Kidney (tissue), 13 donors: ENCODE measurements at regions not wholly inside any gene's neighbourhood (a gene's known extent, or its start where the extent isn't known, plus 50 kb on each side); places are given as distances from the start of the nearest gene placed in this dataset.

ENCODE experiments used
- DNase-seq, 5 donors: peaks; one replicate each; pipeline ENCODE4 v3.0.0-alpha.2; 2013 to 2020
- FAIRE-seq: peaks from 2 replicates; lab custom pipeline; 2012; peaks lifted over from hg19 to GRCh38; lab: Jason Lieb, UNC
- H3K27ac ChIP-seq, 2 donors: one replicate each; pipeline ENCODE4 v1.7.0; 2013; ENCODE audit warnings: low read depth in 2 of 2, low read length in 2 of 2, inconsistent platforms in 1 of 2
- H3K27me3 ChIP-seq: one replicate; pipeline ENCODE4 v1.7.1; 2013; ENCODE audit warnings: low read length, inconsistent platforms; ENCODE audit not compliant: control insufficient read depth, insufficient read depth
- H3K36me3 ChIP-seq, 3 donors: one replicate each; pipeline versions ENCODE4 v1.7.0 to v1.7.1; 2013; ENCODE audit warnings: low read length in 3 of 3, control low read depth in 1 of 3, inconsistent platforms in 1 of 3; ENCODE audit not compliant: insufficient read depth in 3 of 3, control insufficient read depth in 2 of 3
- H3K4me1 ChIP-seq, 3 donors: one replicate each; pipeline versions ENCODE4 v1.7.0 to v1.7.1; 2013; ENCODE audit warnings: low read length in 3 of 3, inconsistent platforms in 1 of 3, low read depth in 1 of 3; ENCODE audit not compliant: control insufficient read depth in 2 of 3, insufficient read depth in 2 of 3
- H3K4me3 ChIP-seq, 3 donors: one replicate each; pipeline versions ENCODE4 v1.7.0 to v1.8.1; 2013; ENCODE audit warnings: low read length in 3 of 3, control low read depth in 1 of 3, inconsistent platforms in 1 of 3
- H3K9ac ChIP-seq, 3 donors: one replicate each; pipeline versions ENCODE4 v1.7.0 to v1.7.1; 2013; ENCODE audit warnings: low read length in 3 of 3, control low read depth in 1 of 3, inconsistent platforms in 1 of 3
- H3K9me3 ChIP-seq, 3 donors: one replicate each; pipeline versions ENCODE4 v1.7.0 to v1.7.1; 2013; ENCODE audit warnings: low read length in 3 of 3, control low read depth in 1 of 3, inconsistent platforms in 1 of 3; ENCODE audit not compliant: control insufficient read depth in 2 of 3, insufficient read depth in 1 of 3
- intact Hi-C: fragments of 100-400 bp; cut with DNase I; formaldehyde crosslinking; loops from one replicate; pipeline ENCODE4 v1.11.1; 2022
- TF ChIP-seq, protein P1 (sequence below): IDR thresholded peaks from 3 replicates; pipeline ENCODE4 v1.5.1; 2012; ENCODE audit warnings: mild to moderate bottlenecking, moderate library complexity, borderline replicate concordance; ENCODE audit not compliant: insufficient read depth; ENCODE audit errors: extremely low read depth
- donor health status: control.
- donor health status: control.
- donor health status: control.
- donor health status: control.
- donor health status: control.
- donor health status: DM: yes; HTN: yes; CAD: no.
- donor health status: Normal renal cell carcinoma (clear cell type).

DNA sequence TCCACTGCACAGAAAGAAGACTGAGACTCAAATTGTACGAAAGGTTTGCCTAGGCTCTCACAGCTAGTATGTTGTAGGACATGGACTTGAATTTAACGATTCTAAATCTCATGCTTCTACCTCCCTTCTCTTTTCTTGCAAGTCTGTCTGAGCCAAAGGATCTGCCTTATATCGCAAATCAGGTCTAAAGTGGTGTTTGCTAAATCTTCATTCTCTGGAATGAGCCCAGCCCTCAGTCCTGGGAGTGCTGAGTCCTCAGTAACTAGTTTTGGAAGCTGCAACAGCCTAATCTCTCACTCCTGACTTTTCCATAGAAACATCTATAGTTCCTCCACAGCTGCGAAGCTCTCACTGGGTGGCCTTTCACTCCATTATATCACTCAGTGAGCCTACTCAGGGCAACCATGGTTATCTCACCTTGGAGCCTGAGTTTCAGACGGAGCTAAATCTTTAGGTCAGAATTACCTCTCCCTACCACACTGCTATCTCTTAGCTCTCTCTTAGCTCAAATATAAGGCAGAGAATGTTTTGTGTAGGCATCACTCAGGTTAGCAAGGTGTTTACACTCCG is 575.5 kb upstream of the C16orf82 start:
- TF ChIP-seq, protein P1, sequence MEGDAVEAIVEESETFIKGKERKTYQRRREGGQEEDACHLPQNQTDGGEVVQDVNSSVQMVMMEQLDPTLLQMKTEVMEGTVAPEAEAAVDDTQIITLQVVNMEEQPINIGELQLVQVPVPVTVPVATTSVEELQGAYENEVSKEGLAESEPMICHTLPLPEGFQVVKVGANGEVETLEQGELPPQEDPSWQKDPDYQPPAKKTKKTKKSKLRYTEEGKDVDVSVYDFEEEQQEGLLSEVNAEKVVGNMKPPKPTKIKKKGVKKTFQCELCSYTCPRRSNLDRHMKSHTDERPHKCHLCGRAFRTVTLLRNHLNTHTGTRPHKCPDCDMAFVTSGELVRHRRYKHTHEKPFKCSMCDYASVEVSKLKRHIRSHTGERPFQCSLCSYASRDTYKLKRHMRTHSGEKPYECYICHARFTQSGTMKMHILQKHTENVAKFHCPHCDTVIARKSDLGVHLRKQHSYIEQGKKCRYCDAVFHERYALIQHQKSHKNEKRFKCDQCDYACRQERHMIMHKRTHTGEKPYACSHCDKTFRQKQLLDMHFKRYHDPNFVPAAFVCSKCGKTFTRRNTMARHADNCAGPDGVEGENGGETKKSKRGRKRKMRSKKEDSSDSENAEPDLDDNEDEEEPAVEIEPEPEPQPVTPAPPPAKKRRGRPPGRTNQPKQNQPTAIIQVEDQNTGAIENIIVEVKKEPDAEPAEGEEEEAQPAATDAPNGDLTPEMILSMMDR, result no peak
- FAIRE-seq (no peak), DNase-seq (no peak)
- intact Hi-C loops, result no loop called here
- Histone ChIP-seq H3K4me1 (no peaks in the 10 kb centered on the region), H3K27ac (no peak overlapping the region), H3K9ac (no peak overlapping the region), H3K9me3 (no peaks in the 10 kb centered on the region), H3K36me3 (no peaks in the 10 kb centered on the region), H3K4me3 (no peak overlapping the region), H3K27me3 (no peaks in the 10 kb centered on the region)

DNA sequence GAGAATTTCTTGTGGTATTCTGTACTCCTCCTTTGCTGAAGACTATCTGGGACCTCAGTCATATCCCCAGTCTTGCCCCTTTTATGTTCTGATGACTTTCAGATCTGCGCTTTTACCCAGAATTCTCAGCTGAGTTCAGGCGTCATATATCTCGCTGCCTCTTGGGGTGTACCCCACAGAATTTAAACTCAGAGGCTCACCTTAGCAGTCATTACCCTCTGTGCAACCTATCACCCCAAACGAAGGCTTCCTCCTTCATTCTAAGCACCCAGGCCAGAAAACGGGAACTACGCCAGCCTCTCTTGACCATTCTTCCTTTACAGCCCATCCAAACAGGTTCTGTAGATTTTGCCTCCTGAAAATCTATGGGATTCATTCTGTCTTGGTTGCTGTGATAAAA is 574.8 kb upstream of the C16orf82 start:
- Histone ChIP-seq H3K4me3 (no peak overlapping the region), H3K4me1 (no peaks in the 10 kb centered on the region), H3K27me3 (no peaks in the 10 kb centered on the region), H3K9me3 (no peaks in the 10 kb centered on the region), H3K9ac (no peak overlapping the region), H3K27ac (no peak overlapping the region), H3K36me3 (no peaks in the 10 kb centered on the region)
- intact Hi-C loops, result no loop called here
- TF ChIP-seq, protein P1, result no peak
- DNase-seq (no peak), FAIRE-seq (no peak)

DNA sequence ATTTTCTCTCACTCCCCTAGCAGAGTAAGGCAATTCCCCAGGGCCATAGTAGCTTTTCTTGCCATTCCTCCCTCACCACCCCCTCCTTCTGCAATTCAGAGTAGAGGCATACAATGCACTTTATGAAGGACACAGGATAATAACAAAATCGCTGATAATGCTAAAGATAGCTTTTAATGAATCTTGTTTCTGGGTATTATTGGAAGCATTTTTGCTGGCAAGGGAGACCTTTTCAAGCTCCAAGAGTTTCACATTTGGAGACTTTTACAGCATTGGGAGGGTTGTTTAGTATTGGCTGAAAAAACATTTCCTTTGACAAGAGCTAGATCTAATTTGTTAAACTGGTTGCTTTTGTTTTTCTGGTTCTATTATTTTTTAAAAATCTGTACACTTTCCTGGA is 573.0 kb upstream of the C16orf82 start:
- no peak overlapping the region for H3K9ac ChIP-seq
- no peak overlapping the region for H3K4me3 ChIP-seq
- no peak for FAIRE-seq
- no peaks in the 10 kb centered on the region for H3K4me1 ChIP-seq
- no peaks in the 10 kb centered on the region for H3K36me3 ChIP-seq
- no peaks in the 10 kb centered on the region for H3K27me3 ChIP-seq
- no peak for DNase-seq
- no peak overlapping the region for H3K27ac ChIP-seq
- intact Hi-C loops, result no loop called here
- H3K9me3 ChIP-seq, result no peaks in the 10 kb centered on the region
- TF ChIP-seq, protein P1, result no peak

DNA sequence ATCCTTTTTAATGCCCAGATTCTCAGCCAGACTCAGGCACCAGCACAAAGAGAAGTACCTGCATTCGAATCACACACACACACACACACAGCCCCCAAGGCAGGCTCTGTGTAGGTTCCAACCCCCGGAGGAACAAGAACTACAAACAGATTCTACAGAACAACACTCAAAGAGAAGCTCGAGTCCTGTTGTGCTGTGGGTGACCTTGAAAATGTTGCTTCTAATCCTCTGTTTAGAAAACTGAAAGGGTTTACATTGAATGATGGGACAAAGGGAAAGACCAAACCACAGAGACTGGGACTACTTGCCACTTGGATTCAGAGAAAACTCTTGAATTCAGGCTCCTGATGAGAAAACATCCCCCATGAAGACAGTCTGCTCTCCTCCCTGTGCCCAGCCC is 568.8 kb upstream of the C16orf82 start:
- FAIRE-seq, result no peak

More for the DNA sequence above, 568.8 kb upstream of the C16orf82 start:
- Histone ChIP-seq H3K9me3 (no peaks in the 10 kb centered on the region), H3K27me3 (no peaks in the 10 kb centered on the region), H3K4me1 (no peaks in the 10 kb centered on the region), H3K9ac (no peak overlapping the region), H3K27ac (no peak overlapping the region), H3K36me3 (no peaks in the 10 kb centered on the region), H3K4me3 (no peak overlapping the region)
- TF ChIP-seq, protein P1, result no peak
- no peak for DNase-seq
- intact Hi-C loops, result no loop called here
